ENCODE measurements at regions not wholly inside any gene's neighbourhood (a gene's known extent, or its start where the extent isn't known, plus 50 kb on each side); places are given as distances from the start of the nearest gene placed in this dataset.

DNA sequence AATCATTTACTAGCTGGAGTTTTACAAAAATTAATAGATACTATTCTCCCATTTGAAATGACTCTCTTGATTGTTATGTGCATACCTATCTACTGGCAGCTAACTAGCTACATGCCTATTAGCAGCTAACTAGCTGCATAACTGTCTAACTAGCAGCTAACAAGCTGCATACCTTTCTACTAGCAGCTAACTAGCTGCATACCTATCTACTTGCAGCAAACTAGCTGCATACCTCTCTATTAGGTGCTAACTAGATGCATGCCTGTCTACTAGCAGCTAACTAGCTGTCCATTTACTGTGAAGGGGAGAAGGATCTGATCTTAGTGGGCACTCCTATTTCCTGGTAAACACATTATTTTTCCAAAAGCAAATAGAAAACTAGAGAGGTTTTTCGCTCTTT lies 439.4 kb upstream of the PFKP start:
- intact Hi-C loops (cut with DNase I; ENCODE audit: low total_unique reads) = no loop called here
- 30 to 54% methylated on average over 1 of the region's 1 CpG for WGBS, 2 donors
- TF ChIP-seq, protein P1, sequence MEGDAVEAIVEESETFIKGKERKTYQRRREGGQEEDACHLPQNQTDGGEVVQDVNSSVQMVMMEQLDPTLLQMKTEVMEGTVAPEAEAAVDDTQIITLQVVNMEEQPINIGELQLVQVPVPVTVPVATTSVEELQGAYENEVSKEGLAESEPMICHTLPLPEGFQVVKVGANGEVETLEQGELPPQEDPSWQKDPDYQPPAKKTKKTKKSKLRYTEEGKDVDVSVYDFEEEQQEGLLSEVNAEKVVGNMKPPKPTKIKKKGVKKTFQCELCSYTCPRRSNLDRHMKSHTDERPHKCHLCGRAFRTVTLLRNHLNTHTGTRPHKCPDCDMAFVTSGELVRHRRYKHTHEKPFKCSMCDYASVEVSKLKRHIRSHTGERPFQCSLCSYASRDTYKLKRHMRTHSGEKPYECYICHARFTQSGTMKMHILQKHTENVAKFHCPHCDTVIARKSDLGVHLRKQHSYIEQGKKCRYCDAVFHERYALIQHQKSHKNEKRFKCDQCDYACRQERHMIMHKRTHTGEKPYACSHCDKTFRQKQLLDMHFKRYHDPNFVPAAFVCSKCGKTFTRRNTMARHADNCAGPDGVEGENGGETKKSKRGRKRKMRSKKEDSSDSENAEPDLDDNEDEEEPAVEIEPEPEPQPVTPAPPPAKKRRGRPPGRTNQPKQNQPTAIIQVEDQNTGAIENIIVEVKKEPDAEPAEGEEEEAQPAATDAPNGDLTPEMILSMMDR (IDR thresholded peaks at IDR 0.05) = no peak
- TF ChIP-seq POLR2A (IDR thresholded peaks at IDR 0.05) = no peak

DNA sequence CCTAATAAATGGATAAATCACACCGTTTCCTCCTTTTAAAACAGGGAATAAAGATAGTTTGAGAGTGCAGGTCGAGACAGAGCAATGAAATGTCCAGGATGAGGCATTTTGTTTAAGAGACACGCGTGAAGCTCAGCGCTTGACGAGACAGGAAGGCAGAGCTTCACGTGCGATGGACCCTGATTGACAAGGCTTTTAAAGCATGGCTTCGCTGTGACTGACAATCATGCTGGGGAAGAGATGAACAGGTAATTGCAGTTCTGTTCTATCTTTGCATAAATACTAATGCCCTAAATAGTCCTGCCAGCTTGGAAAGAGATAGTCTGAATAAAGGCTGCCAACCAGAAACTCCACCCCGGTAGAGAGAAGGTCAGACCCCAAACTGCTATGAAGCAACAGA lies 442.3 kb upstream of the PFKP start:
- intact Hi-C loops (cut with DNase I; ENCODE audit: low total_unique reads) = no loop called here
- H3K9me3 ChIP-seq = no peaks in the 10 kb centered on the region
- no peaks in the 10 kb centered on the region for H3K36me3 ChIP-seq (ENCODE audit: low read depth, missing control alignments)
- WGBS, 2 donors = 62 to 75% methylated on average over 10 of the region's 10 CpGs
- TF ChIP-seq POLR2A (IDR thresholded peaks at IDR 0.05) = no peak
- TF ChIP-seq, protein P1 (IDR thresholded peaks at IDR 0.05) = no peak
- H3K27ac ChIP-seq = no peak overlapping the region
- H3K27me3 ChIP-seq = no peaks in the 10 kb centered on the region
- no peaks in the 10 kb centered on the region for H3K4me1 ChIP-seq
- H3K4me3 ChIP-seq = no peak overlapping the region
- no peak for DNase-seq

More for the DNA sequence above, 439.4 kb upstream of the PFKP start:
- no peaks in the 10 kb centered on the region for H3K4me1 ChIP-seq
- no peaks in the 10 kb centered on the region for H3K9me3 ChIP-seq
- DNase-seq = no peak
- H3K36me3 ChIP-seq (ENCODE audit: low read depth, missing control alignments) = no peaks in the 10 kb centered on the region
- H3K27ac ChIP-seq = no peak overlapping the region
- no peaks in the 10 kb centered on the region for H3K27me3 ChIP-seq
- no peak overlapping the region for H3K4me3 ChIP-seq

- Histone ChIP-seq H3K4me3 (no peak overlapping the region), H3K4me1 (no peaks in the 10 kb centered on the region), H3K9me3 (no peaks in the 10 kb centered on the region), H3K27me3 (no peaks in the 10 kb centered on the region), H3K27ac (no peak overlapping the region), H3K36me3 (ENCODE audit: low read depth, missing control alignments) (no peaks in the 10 kb centered on the region)
- intact Hi-C loops (cut with DNase I; ENCODE audit: low total_unique reads) = no loop called here
- WGBS, 2 donors = 53 to 79% methylated on average over 8 to 11 of the region's 12 CpGs
- TF ChIP-seq, protein P1 (IDR thresholded peaks at IDR 0.05) = no peak
- DNase-seq = no peak
Observed at GRCh38 chr10:2623675-2624274, 443.6 kb upstream of the PFKP start.

DNA sequence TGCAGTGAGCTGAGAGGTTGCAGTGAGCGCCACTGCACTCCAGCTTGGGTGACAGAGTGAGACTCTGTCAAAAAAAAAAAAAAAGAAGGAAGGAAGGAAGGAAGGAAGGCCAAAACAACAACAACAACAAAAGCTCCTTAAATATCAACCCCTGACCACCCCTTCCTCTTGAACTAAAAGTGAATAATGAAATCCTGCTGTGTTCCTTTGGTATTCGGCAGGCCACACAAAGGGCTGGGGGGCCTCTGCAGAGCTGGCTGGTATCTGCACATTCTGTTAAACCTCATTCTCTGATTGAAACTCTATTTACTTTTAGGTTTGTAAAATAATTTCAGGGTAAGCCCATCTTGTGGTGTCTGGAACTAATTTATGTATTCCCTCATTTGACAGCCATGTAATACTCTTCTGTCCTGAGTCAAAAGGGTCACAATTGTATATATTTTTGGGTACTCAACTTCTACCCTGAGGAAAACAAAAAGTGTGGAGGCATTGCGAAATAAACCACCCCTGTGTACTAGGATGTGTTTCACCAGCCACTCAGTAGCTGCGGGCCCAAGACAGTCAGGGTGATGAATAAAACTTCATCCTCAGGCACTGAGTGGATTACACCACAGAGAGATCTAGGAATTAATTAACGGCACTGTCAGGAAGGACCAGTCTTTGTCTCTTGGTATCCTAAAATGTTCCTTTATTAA lies 446.4 kb upstream of the PFKP start:
- Histone ChIP-seq H3K36me3 (ENCODE audit: low read depth, missing control alignments) (no peaks in the 10 kb centered on the region), H3K27me3 (no peaks in the 10 kb centered on the region), H3K9me3 (no peaks in the 10 kb centered on the region), H3K27ac (no peak overlapping the region), H3K4me1 (no peaks in the 10 kb centered on the region), H3K4me3 (no peak overlapping the region)
- intact Hi-C loops (cut with DNase I; ENCODE audit: low total_unique reads) = no loop called here
- WGBS, 2 donors = 74 to 81% methylated on average over 5 of the region's 5 CpGs
- TF ChIP-seq POLR2A (IDR thresholded peaks at IDR 0.05) = no peak
- TF ChIP-seq, protein P1 (IDR thresholded peaks at IDR 0.05) = no peak
- no peak for DNase-seq

DNA sequence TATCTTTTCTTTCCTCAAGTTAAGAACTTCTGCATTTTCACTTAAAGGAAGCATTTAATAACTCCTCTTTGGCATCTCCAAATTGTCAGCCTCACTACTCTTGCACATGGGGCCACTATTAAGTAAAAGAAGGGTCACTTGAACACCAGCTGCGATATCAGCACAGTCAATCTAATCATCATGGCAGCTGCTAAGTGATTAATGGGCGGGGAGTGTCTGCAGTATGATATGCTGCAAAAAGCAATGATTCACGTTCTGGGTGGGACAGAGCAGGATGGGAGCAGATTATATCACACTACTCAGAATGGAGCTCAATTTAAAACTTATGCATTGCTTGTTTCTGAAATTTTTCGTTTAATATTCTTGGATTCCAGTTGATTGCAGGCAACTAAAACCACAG lies 447.4 kb upstream of the PFKP start:
- DNase-seq = no peak
- Histone ChIP-seq H3K4me3 (no peak overlapping the region), H3K9me3 (no peaks in the 10 kb centered on the region), H3K27ac (no peak overlapping the region), H3K36me3 (ENCODE audit: low read depth, missing control alignments) (no peaks in the 10 kb centered on the region), H3K4me1 (no peaks in the 10 kb centered on the region), H3K27me3 (no peaks in the 10 kb centered on the region)
- WGBS, 2 donors = 44 to 54% methylated on average over 4 of the region's 4 CpGs
- TF ChIP-seq, protein P1 (IDR thresholded peaks at IDR 0.05) = no peak
- no peak for TF ChIP-seq POLR2A (IDR thresholded peaks at IDR 0.05)
- intact Hi-C loops (cut with DNase I; ENCODE audit: low total_unique reads) = no loop called here
